Stomach (tissue), 4 donors: ENCODE measurements at regions not wholly inside any gene's neighbourhood (a gene's known extent, or its start where the extent isn't known, plus 50 kb on each side); places are given as distances from the start of the nearest gene placed in this dataset.

Source experiments
- CTCF ChIP-seq, 7 experiments: fragments of 450-650 bp in 4 of 7; fragments of 200-600 bp in 3 of 7; sonication (generic) in 3 of 7; IDR thresholded peaks; one replicate each; pipeline ENCODE4 v1.5.1; 2016 to 2019; ENCODE audit warnings: antibody characterized with exemption in 7 of 7, control low read depth in 2 of 7, mild to moderate bottlenecking in 1 of 7
- POLR2A ChIP-seq, 4 donors: fragments of 450-650 bp; IDR thresholded peaks; one replicate each; pipeline ENCODE4 v1.6.1; 2016; ENCODE audit warnings: antibody characterized with exemption in 4 of 4, control low read depth in 2 of 4, mild to moderate bottlenecking in 1 of 4, moderate library complexity in 1 of 4

- no peak for TF ChIP-seq CTCF (IDR thresholded peaks at IDR 0.05)
- no peak for TF ChIP-seq POLR2A (IDR thresholded peaks at IDR 0.05)
Measured at GRCh38 chr4:156663663-156664062, 307.9 kb downstream of the PDGFC start.
